HG03558 (cell line): ENCODE measurements at regions not wholly inside any gene's neighbourhood (a gene's known extent, or its start where the extent isn't known, plus 50 kb on each side); places are given as distances from the start of the nearest gene placed in this dataset.
A peak's percentile ranks its signal among the peaks of the same experiment; 100 is the strongest.

Experiments used
- ATAC-seq: cut with Tn5 transposase; IDR thresholded peaks from one replicate; pipeline ENCODE4 v1.9.1; 2021; ENCODE audit warnings: moderate number of reproducible peaks; ENCODE audit not compliant: unreplicated experiment; ENCODE audit errors: extremely low read depth

DNA sequence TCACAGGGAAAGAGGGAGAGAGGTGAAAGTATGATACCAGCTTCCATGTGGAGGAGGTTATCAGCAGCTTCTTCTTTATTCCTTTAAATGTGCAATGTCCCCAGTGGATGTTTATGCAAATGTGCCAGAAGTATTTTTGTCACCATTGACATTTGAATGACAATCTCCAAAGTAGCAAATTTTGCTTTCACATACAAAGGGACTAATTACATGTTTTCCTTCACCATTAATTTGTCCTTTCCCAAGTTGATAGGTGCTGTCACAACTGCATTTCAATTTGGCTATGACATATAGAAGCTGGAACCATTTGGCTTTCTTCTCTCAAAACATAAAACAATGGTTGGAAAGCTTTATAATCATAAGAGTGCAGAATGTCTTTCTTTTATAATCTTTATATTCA is 469.0 kb upstream of the NWD2 start:
- ATAC-seq, result no peak

DNA sequence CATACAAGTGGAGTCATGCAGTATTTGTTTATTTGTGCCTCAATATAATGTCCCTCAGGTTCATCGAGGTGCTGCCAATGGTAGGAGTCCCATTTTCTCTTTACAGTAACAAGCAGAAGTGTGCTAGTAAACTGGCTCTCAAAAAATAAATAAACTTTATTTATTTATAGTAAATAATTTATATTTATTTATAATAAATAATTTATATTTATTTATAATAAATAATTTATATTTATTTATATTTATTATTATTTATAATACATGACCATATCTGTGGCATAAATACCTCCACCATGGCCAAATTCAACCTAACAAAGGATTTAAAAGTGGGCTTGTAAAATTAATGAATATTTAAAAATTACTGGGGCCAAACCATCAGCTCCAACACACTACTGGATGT is 464.9 kb upstream of the NWD2 start:
- no peak for ATAC-seq

DNA sequence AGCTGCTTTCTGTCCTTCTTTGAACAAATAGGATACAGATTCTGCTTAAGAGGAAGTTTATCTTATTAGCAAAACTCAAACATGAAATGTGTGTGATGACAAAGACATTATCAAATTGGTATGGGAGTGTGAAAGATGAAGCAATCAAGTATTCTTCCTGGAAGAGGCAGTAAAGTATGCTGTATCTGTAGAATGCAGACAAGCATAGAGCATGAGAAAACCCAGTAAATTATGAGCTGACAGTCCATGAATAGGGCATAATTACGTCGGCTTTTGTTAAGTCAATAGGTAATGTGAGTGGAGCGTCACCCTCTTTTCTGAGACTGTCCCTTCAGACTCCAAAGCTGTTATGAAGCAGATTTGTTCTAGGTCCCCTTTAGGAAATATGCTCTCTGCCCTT is 458.6 kb upstream of the NWD2 start:
- no peak for ATAC-seq

DNA sequence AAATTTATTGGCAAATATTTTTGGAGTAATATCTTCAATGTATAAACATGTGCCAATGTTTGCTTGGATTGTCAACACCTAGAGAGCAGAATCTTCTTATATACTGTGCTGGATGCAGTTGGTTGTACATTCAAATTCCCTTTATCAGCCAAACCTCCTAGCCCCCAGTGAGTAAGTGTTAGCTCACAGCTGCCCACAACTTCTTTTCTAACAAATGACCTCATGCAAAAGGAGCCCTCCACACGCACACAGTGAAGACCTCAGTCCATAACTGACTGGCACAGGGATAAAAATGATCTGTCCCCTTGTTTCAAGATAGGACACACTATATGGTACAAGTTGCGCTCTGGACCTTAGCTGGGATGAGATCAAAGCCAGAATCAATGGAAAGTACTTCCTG is 458.0 kb upstream of the NWD2 start:
- no peak for ATAC-seq

DNA sequence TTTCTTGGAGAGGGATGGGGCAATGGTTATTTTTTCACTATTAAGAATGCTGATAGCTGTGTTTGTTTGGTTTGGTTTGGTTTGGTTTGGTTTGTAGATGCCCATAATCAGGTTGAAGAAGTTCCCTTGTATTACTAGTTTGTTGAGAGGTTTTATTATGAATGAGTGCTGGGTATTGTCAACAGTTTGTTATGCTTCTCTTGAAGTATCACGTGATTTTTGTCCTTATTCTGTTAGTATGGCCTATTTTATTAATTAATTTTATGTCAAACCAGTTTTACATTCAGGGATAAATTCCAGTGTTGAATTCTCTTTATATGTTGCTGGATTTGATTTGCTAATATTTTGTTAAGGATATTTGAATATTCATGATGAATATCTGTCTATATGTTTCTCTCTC is 449.8 kb upstream of the NWD2 start:
- no peak for ATAC-seq

DNA sequence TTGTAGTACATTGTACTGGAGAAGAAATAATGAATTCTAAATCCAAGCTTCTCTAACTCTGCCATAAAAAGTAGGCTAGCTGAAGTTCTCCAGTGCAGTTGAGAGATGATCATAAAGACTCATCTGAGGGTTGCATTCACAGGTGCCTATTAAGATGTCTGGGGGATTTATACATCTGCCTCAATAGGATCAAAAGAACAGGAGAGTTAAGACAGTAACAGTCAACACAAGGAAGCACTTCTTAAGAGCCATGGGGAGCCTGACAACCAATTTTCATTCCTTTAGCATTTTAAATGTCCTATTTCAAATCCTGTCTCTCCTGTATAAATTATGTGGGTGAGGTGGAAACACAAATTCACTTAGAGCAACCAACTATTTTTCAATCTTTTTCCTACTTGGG is 432.4 kb upstream of the NWD2 start:
- no peak for ATAC-seq

DNA sequence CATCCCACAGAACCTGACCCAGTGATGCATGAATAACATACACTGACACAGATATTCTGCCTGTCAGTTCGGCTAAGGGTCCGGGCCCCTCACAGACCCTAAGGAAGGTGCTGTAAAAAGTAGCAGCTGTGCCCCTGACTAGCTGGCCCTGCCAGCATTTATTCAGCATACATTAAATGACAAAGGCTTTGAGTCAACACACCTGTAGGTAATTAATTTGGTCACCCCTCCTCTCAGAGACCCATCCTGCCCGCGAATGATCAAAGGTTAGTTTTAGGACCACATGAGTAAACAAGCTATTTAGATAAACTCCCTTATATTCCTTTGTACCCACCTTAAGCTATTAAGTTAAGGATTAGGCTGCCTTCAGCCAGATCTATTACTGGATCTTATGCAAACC is 429.0 kb upstream of the NWD2 start:
- no peak for ATAC-seq

DNA sequence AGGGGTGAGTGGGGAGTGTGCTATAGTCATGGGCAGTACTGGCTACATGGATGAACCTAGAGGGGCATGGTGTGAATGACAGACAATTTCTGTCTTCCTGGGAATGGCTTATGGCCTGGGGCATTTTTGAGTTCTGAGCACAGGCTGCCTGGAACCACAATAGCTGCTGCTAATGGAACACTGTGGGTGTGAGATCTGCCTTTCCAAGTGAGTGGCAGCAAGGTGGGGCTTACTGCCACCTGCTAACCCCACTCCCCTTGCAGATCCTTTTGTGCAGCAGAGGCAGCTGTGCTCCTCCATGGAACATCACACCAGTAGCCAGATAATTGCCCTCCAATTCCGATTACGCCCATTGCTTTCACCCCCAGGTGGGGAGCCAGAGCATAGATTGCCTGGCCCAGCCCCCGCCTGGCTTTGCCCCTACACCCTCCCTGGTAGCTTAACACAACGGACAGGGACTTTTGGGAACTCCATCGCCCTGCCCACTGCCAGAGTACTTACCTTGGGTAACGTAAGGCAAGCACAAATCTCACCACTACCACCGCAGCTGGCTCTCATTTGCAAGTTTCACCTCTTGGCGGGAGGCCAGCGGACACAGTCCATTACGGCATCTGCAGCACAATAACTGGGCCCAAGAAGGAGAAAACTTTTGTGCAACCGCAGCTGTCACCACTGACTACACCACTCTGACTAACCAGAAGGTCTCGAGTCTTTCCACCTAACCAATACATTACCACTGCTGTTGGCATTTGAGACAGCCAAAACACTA is 421.2 kb upstream of the NWD2 start:
- ATAC-seq, result no peak

DNA sequence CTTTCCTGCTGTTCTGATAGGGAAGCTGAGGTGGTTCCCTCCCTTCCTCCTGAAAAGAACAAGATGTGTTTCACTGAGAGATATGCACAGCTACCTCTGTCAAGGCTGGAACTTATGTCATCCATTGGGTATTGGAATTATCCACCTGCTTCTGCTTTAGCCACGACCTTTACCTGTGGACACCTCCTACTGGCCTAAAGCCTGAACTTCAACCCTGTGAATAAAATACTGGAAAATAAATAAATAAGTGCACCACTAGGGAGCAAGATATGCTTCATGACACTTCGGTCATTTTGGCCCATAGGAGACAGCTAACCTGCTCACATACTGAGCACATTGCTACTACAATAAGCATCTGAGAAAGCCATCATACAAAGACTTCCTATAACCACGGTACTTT is 419.9 kb upstream of the NWD2 start:
- ATAC-seq, result no peak

DNA sequence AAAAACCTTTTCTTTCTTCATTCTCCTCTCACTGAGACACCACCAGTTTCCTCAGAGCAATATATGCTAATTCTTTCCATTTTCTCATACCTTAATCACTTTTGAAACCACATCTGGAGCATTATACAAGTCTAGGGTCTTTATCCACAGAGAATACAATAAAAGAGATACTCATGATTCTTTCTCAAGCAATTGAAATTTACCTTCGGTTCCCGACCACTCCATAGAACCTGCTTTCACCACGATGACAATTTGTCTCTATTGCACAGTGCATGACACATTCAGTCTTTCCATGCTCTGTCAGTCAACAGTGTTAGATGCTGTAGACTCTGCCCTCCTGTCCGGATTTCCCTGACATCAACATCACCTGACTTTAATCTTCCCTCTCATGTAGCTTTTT is 409.3 kb upstream of the NWD2 start:
- ATAC-seq, result peak; percentile 41

DNA sequence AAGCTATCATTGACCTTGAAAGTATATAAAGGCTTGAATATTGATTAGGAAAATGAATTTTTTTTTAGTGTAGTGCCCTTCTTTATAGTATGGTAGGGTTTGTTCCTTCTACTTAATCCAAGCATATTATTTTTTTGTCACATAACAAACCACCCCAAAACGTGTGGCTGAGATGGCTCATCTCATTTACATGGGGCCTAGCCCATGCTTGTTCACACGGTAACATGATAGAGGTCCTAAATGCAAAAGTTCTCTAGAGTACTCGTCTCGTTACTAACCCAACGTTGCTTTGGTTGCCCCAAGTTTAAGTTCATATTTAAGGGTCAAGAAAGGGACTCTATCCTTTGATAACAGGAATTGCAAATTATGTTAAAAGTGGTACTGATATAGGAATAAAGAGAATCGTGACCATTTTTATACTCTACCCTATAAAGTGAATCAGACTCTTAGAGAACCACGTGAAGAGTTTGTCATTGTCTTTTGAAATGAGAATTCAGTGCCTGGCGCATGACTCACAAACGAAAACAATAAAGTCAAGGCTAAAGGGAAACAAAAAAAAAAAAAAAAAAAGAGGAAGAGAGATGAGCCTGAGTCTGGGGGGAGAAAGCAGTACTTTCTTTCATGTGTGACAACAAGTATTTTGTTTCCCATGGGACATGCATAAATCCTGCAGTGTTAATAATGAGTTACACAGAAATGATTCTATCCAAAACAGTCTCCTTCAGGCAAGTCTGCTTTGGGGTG is 402.8 kb upstream of the NWD2 start:
- peak; percentile 62 for ATAC-seq

DNA sequence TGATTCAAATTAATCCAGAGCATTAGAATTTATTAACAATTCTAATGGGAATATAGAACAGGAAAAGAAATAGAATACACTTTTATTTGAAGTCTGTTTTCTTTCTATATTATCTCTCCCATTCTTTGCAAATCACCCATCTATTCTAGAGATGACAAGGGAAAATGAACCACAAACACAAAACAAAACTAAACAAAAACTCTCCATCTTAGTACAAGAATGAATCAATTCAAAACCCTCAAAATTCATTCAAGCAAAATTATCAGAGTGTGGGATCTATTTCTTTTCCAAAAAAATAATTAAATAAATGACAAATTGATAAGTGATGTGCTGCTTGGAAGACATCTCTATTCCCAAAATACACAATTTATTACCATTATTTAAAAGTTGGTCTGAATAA is 400.1 kb upstream of the NWD2 start:
- ATAC-seq, result no peak

DNA sequence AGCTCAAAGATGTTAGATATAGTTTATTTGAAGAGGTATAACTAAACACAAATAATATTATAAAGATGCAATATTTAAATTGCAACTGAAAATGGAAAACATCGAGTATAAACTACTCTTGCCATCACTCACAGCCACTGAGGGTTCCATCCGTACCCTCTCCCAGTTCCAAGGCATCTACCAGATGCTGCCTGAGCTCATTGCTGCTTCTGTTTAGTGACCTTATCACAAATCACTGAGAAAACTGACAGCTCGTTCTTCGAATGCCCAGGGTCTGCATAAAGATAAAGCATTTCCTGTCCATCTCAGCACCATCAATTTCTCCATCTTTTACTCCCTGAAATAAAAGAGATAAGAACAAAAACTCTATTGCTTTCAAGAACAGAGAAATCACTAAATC is 391.7 kb upstream of the NWD2 start:
- no peak for ATAC-seq

DNA sequence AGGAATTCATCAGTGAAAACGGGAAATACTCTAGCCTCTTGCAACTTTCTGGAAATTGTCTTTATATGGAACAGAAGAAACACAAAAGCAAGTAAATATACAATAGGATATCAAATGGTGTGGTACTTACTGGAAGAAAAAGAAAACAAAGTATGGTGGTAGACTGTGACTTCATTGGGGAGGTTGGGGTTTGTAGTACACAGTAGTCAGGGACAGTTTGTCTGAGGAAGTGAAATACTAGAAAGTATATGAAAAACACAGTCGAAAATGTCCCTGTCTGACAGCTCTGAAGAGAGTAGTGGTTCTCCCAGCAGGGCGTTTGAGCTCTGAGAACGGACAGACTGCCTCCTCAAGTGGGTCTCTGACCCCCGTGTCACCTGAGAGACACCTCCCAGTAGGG is 390.0 kb upstream of the NWD2 start:
- ATAC-seq, result peak; percentile 93

DNA sequence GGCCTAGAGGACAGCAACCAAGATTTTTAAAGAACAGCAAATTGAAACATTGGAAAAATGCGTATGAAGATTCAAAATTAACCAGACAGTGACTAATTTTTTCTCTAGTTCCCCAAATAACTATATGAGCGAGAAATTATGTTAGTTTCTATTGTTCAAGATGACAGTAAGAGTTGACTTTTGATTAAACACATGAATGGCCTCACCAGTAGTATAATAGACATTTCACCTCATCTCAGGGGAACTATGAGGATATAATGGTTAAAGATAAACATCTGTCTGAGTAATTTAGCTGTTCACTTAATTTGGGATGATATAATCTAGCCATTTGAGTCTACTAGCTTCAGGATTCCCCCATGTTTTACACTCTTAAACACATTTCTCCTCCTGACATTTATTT is 380.9 kb upstream of the NWD2 start:
- no peak for ATAC-seq

DNA sequence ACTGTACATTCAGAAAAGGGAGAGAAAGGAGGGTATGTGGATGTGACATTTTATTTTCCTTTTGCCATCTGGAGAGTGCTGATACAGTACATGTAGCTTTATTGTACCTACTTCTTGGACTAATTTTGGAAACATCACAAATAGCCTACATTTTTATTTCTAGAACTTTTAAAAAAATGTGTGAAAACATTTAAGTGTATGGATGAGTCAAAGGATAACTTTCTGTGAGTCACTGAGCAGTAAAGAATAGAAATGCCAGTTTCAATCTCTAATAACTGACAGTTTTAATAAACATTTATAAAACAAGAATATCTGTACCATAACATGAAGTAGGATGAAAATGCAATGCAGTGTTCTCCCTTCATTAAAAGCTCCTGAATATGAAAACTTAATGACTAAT is 374.4 kb upstream of the NWD2 start:
- ATAC-seq, result no peak

DNA sequence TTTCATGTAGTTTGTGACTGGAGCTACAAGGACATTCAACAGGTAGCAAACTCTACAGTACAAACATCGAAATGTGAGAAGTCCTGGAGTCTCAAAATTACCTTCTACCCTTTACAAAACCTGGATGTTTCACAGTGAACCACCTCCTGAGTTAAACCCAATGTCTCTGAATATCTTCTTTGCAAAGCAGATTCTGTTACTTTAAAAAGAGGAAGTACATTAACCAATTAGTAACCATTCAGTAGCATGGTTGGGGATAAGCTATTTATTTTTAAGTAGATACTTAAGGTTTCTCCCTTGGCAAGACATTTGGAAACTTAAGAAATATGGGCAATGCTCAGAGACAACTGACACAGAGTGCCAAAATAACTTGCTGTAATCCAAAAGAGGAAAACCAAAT is 371.9 kb upstream of the NWD2 start:
- no peak for ATAC-seq

DNA sequence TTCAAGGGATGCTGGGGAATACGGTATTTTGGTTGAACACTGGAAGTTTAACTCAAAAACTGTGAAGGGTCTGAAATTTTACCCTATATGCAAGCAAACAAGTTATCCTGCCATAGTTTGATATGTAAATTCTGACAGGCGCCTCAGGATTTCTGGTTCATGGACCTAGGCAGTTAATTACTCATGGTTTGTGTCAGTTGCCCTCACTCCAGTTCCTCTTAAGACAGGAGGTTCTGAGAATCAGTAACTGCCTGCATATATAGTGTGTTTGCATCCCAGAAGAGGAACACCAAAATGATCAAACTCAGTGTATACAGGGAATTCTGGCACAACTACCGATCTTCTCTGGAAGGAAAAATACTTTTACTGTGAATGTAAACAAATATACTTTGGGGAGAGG is 360.4 kb upstream of the NWD2 start:
- no peak for ATAC-seq

DNA sequence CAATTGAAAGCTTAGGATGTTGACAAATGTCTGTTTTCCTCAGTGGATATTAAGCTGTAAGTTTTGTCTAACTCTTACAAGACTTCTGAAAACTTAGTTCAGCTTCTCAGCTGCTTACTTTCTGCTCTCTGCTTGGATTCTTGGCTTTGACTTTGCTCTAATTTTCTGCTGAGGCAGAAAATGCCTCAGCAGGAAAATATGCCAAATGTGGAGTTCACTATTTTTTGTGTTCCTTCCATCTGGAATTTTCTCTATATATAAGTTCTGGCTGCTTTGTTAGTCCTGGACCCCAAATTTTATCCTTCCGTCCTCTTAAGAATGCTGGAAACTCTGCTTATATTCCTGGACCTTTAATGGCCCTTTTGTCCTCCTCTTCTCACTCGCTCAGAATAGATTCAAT is 352.6 kb upstream of the NWD2 start:
- no peak for ATAC-seq

DNA sequence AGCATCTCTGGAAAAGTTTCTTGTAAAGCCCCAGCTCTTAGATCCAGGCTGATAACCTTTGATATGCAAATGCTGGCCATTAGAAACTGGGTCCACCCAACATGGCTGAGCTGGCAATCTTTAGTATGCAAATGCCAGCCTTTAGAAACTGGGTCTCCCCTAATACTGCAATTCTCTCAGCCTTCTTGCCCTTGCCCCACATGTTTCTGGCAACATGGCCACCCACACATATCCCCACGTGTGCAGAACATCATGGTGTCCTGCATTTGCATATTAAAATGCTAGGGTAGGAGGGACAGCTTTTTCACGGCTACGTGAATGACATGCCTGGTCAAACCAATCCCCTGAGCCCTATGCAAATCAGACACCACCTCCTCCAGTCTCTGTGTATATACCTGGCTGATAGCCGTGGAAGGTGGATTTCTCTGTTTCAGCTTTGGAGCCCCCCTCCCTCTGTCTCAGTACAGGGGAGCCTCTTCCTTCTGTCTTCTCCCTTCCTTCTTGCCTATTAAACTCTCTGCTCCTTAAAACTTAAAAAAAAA is 344.0 kb upstream of the NWD2 start:
- ATAC-seq, result no peak

DNA sequence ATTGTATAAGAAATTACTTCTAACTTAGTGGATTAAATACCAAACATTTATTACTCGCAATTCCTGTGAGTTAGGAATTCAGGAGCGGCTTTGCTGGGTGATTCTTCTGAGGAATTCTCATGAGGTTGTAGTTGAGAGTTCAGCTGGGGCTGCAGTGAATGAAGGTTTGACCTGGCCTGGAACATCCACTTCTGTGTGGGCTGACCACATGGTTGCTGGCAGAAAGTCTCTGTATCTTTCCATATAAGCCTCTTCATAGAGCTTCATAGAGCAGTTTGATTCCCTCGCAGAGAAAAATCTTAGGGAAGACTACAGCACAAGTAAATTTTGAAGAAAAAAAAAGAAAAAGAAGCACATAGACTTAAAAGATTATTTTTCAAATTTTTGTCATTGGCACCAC is 339.7 kb upstream of the NWD2 start:
- ATAC-seq, result no peak

DNA sequence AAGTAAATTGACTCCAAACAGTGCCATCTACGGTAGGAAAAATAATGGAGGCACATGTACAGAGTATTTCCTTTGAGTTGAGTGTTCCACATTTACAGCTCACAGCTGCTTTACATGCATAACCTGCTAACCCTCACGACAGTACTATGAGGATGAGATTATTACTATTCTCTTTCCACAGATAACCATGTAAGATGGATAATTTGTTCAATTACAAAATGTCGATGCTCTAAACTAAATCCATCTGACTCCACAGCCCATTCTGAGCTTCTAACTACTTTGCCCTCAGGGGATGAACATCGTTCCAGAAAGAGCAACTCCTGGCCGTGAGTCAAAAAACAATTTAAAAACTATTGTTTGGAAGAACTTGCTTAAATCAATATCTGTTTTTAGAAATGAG is 330.4 kb upstream of the NWD2 start:
- ATAC-seq, result no peak
